Gastrocnemius medialis (tissue), 4 donors: ENCODE measurements at regions not wholly inside any gene's neighbourhood (a gene's known extent, or its start where the extent isn't known, plus 50 kb on each side); places are given as distances from the start of the nearest gene placed in this dataset.

Experiments used
- ATAC-seq, 2 donors: fragments of 150-250 bp; one replicate each; pipeline ENCODE4 v1.9.1; 2016
- DNase-seq, 2 donors: peaks; one replicate each; pipeline ENCODE4 v3.0.0-alpha.2; 2019
- H3K27ac ChIP-seq, 4 donors: fragments of 200-600 bp; sonication (generic); 1 replicate in 1 of 4; 2 replicates in 3 of 4; pipeline ENCODE4 v1.5.1; 2016 to 2018; ENCODE audit warnings: mild to moderate bottlenecking in 2 of 4, moderate library complexity in 1 of 4
- H3K27me3 ChIP-seq, 3 donors: fragments of 200-600 bp; sonication (generic) in 2 of 3; 1 replicate in 1 of 3; 2 replicates in 2 of 3; pipeline versions ENCODE4 v1.5.1 to v1.6.0; 2016 to 2019; ENCODE audit warnings: mild to moderate bottlenecking in 1 of 3, moderate library complexity in 1 of 3
- H3K36me3 ChIP-seq, 2 donors: fragments of 200-600 bp; sonication (generic) in 1 of 2; one replicate each; pipeline ENCODE4 v1.5.1; 2017 to 2018
- H3K4me1 ChIP-seq, 2 donors: fragments of 200-600 bp; sonication (generic) in 1 of 2; one replicate each; pipeline ENCODE4 v1.5.1; 2016 to 2017; ENCODE audit warnings: mild to moderate bottlenecking in 2 of 2
- H3K4me3 ChIP-seq, 4 donors: fragments of 200-600 bp; sonication (generic) in 3 of 4; 1 replicate in 1 of 4; 2 replicates in 3 of 4; pipeline ENCODE4 v1.5.1; 2016 to 2019; ENCODE audit warnings: mild to moderate bottlenecking in 2 of 4
- H3K9me3 ChIP-seq, 3 donors: fragments of 200-600 bp; sonication (generic) in 2 of 3; 1 replicate in 1 of 3; 2 replicates in 2 of 3; pipeline ENCODE4 v1.5.1; 2016 to 2019
- POLR2A ChIP-seq, 2 donors: fragments of 450-650 bp; IDR thresholded peaks; one replicate each; pipeline ENCODE4 v1.6.1; 2017; ENCODE audit warnings: antibody characterized with exemption in 2 of 2, mild to moderate bottlenecking in 2 of 2, moderate library complexity in 2 of 2
- in situ Hi-C, 4 donors: fragments of 200-750 bp; cut with MboI; loops; one replicate each; pipeline versions ENCODE4 v1.15.0 to v1.8.0; 2017; ENCODE audit warnings: low sequenced_read_pairs in 4 of 4
- intact Hi-C: fragments of 100-400 bp; cut with DNase I; formaldehyde crosslinking; loops from one replicate; pipeline ENCODE4 v1.15.1; 2023; ENCODE audit warnings: low total_unique reads
- TF ChIP-seq, protein P1 (sequence below), 5 experiments: fragments of 450-650 bp in 3 of 5; fragments of 200-600 bp in 2 of 5; sonication (generic) in 2 of 5; IDR thresholded peaks in 4 of 5; conservative IDR thresholded peaks in 1 of 5; 1 replicate in 4 of 5; 2 replicates in 1 of 5; pipeline ENCODE4 v1.5.1; 2016 to 2019; ENCODE audit warnings: antibody characterized with exemption in 5 of 5, mild to moderate bottlenecking in 3 of 5, moderate library complexity in 3 of 5

DNA sequence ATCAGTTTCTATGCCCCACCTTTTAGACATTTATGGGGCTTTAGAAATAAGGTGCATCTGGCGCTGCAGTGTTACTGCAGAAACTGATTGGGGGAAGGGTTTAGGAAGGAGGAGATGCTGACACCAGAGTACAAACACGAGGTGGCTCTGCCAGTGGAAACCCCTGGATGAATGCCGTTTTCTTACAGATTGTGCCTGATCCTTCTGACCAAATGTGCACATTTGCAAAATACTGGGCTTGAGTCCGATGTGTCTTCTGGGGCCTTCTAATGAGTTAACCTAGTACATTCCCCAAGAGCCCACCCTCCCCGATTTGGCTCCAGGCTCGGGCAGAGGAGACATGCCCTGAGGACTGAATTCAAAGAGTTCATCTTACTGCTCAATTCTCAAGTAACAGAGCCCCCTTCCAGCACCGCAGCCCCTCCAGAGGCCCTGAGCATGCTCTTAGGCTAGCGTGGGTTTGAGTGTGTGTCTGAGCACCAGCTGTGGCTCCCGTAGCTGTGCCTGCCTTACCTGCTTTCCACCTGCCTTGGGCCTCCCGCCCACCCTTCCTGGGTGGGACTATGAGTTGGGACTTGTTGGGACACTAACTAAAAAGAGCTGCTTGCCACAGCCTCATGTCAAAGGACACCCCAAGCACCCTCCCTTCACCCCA is 116.7 kb upstream of the COPS8 start:
- Histone ChIP-seq H3K4me3 (no peak overlapping the region), H3K36me3 (no peaks in the 10 kb centered on the region), H3K27ac (peak overlapping the region; percentile 4 to 66 (median 16)), H3K27me3 (peaks cover 0 to 8% (median 0%) of the 10 kb centered on the region in 3 donors), H3K9me3 (no peaks in the 10 kb centered on the region), H3K4me1 (no peaks in the 10 kb centered on the region)
- in situ Hi-C loops (no loop called here), intact Hi-C loops (no loop called here)
- TF ChIP-seq, protein P1, sequence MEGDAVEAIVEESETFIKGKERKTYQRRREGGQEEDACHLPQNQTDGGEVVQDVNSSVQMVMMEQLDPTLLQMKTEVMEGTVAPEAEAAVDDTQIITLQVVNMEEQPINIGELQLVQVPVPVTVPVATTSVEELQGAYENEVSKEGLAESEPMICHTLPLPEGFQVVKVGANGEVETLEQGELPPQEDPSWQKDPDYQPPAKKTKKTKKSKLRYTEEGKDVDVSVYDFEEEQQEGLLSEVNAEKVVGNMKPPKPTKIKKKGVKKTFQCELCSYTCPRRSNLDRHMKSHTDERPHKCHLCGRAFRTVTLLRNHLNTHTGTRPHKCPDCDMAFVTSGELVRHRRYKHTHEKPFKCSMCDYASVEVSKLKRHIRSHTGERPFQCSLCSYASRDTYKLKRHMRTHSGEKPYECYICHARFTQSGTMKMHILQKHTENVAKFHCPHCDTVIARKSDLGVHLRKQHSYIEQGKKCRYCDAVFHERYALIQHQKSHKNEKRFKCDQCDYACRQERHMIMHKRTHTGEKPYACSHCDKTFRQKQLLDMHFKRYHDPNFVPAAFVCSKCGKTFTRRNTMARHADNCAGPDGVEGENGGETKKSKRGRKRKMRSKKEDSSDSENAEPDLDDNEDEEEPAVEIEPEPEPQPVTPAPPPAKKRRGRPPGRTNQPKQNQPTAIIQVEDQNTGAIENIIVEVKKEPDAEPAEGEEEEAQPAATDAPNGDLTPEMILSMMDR (IDR thresholded peaks at IDR 0.05 in 4 of 5, conservative IDR thresholded peaks at IDR 0.05 in 1 of 5) = no peak
- TF ChIP-seq POLR2A (IDR thresholded peaks at IDR 0.05) = no peak
- DNase-seq (no peak), ATAC-seq (no peak)

DNA sequence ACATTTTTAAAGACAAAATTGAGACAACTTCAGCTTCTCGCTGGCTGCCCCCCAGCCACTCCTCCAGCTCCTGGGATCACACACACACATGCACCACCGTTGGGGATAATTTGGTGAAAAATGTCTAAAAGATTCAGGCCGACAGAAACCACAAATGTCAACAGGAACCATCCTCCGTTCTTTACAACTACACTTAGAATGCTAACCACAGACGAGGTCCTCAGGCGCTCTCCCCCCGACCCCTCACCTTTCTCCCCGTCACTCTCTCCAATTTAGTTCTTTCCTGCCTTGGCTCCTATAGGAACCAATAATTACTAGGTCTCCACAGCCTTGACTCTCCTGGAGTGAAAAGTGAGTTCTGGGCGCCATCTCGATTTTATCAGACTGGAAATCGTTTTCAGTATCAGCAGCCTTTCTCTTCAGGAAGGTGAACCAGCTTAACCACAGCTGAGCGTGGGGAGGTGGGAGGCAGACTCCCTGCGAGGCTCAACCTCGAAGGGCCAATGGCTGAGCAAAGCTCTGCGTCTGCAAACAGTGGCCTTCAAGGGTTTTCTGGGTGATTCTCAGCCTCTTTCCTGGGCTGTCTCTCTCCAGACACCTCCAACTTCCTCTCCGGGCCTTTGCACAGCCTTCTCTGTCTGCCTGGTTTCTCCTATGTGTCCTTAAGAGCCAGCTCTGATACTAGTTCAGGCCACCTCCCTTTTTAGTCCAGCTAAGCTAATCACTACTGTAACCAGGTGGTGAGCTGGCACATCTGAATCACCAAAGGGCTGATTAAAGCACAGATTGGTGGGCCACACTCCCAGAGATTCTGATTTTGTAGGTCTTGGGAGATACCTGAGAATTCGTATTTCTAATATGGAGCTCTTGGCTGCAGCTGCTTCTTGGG is 115.7 kb upstream of the COPS8 start:
- Histone ChIP-seq H3K4me1 (no peaks in the 10 kb centered on the region), H3K9me3 (no peaks in the 10 kb centered on the region), H3K27ac (peak overlapping the region; percentile 31 to 66 (median 46)), H3K27me3 (peaks cover 0 to 9% (median 0%) of the 10 kb centered on the region in 3 donors), H3K4me3 (no peak overlapping the region), H3K36me3 (no peaks in the 10 kb centered on the region)
- no peak for TF ChIP-seq POLR2A (IDR thresholded peaks at IDR 0.05)
- TF ChIP-seq, protein P1 (IDR thresholded peaks at IDR 0.05 in 4 of 5, conservative IDR thresholded peaks at IDR 0.05 in 1 of 5) = no peak
- DNase-seq (no peak), ATAC-seq (no peak)
- in situ Hi-C loops = no loop called here
- intact Hi-C loops = loop anchor here (5.0 kb wide), 1 partner anchor 308 kb away; no protein-coding TSS in a partner anchor

DNA sequence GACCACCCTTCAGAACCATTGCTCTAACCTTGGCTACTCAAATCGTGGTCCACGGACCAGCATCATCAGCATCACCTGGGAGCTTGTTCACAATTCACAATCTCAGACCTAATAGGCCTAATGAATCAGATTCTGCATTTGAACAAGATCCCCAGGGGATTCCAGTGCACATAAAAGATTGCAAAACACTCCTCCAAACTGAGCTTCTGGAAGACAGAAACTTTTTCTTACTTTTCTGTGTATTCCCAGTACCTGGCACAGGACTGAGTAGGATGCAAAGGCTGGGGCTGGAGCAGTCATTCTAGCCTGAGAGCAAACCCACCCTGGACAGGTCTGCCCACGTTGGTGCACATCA is 115.1 kb upstream of the COPS8 start:
- in situ Hi-C loops (no loop called here), intact Hi-C loops (loop anchor here (5.0 kb wide), 1 partner anchor 308 kb away; no protein-coding TSS in a partner anchor)
- H3K4me3 ChIP-seq = no peak overlapping the region
- DNase-seq (no peak), ATAC-seq (peak in 1 of 2 donors; percentile 21)
- H3K36me3 ChIP-seq = no peaks in the 10 kb centered on the region
- TF ChIP-seq POLR2A (IDR thresholded peaks at IDR 0.05) = no peak
- TF ChIP-seq, protein P1 (IDR thresholded peaks at IDR 0.05 in 4 of 5, conservative IDR thresholded peaks at IDR 0.05 in 1 of 5) = no peak
- H3K27ac ChIP-seq = peak overlapping the region; percentile 52 to 66 (median 61)
- H3K9me3 ChIP-seq = no peaks in the 10 kb centered on the region
- no peaks in the 10 kb centered on the region for H3K4me1 ChIP-seq
- H3K27me3 ChIP-seq = peaks cover 0 to 11% (median 0%) of the 10 kb centered on the region in 3 donors

DNA sequence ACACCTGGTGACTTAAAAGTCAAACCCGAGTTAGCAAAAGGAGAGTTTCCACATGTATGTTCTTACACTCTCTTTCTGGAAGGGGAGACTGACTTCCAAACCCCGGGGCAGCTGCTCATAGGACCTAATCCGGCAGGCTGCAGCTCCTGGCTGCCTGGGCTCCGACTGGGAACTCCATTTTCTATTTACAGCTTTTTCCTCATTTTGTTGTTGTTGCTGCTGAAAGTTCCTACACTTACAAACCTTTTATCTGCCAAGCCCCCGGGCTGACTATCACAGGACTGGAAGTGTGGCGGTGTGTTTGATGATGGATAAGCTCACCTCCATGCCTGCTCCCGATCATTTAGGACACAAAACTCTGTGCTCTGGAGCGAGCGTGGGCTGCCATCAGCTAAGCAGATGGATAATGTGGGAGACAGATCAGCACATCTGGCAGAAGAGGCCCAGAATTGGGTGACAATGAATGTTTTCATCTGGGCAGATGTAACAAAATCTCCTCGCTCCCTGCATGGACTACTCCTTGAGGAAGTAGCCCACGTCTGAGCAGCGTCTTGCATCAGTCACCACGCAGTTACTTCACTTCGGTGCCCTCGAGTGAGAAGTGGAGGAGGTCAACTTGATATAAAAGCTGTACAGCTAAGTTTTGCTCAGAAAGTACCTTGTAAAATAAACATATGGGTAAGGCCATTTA is 114.4 kb upstream of the COPS8 start:
- H3K9me3 ChIP-seq = no peaks in the 10 kb centered on the region
- peak in 1 of 2 donors; percentile 28 for DNase-seq
- no peak overlapping the region for H3K4me3 ChIP-seq
- no peaks in the 10 kb centered on the region for H3K36me3 ChIP-seq
- no peak for ATAC-seq
- H3K27me3 ChIP-seq = peaks cover 0 to 11% (median 0%) of the 10 kb centered on the region in 3 donors
- intact Hi-C loops (loop anchor here (5.0 kb wide), 1 partner anchor 309 kb away; no protein-coding TSS in a partner anchor), in situ Hi-C loops (no loop called here)
- peak overlapping the region; percentile 38 to 66 (median 61) for H3K27ac ChIP-seq
- TF ChIP-seq, protein P1 (IDR thresholded peaks at IDR 0.05 in 4 of 5, conservative IDR thresholded peaks at IDR 0.05 in 1 of 5) = no peak
- no peak for TF ChIP-seq POLR2A (IDR thresholded peaks at IDR 0.05)
- no peaks in the 10 kb centered on the region for H3K4me1 ChIP-seq
